Left ventricle myocardium inferior (tissue), 1 donor: ENCODE measurements at regions not wholly inside any gene's neighbourhood (a gene's known extent, or its start where the extent isn't known, plus 50 kb on each side); places are given as distances from the start of the nearest gene placed in this dataset.

Experiments used
- DNase-seq: peaks from one replicate; pipeline ENCODE4 v3.0.0-alpha.2; 2020
- H3K27ac ChIP-seq: fragments of 200-600 bp; replicated peaks from 2 replicates; pipeline ENCODE4 v1.8.0; 2021
- H3K27me3 ChIP-seq: fragments of 200-600 bp; 2 replicates; pipeline ENCODE4 v1.8.0; 2021; ENCODE audit warnings: low read depth
- H3K36me3 ChIP-seq: fragments of 200-600 bp; 2 replicates; pipeline ENCODE4 v1.8.0; 2021
- H3K4me1 ChIP-seq: fragments of 200-600 bp; 2 replicates; pipeline ENCODE4 v1.8.0; 2021
- H3K4me3 ChIP-seq: fragments of 200-600 bp; 2 replicates; pipeline ENCODE4 v1.8.0; 2021; ENCODE audit warnings: mild to moderate bottlenecking, moderate library complexity
- H3K9me3 ChIP-seq: fragments of 200-600 bp; replicated peaks from 2 replicates; pipeline ENCODE4 v1.8.0; 2021
- intact Hi-C: fragments of 100-400 bp; cut with micrococcal nuclease; formaldehyde crosslinking; loops from one replicate; pipeline ENCODE4 v1.11.0; 2022
- TF ChIP-seq, protein P1 (sequence below): fragments of 200-600 bp; IDR thresholded peaks from 2 replicates; pipeline ENCODE4 v1.8.0; 2021; ENCODE audit warnings: antibody characterized with exemption, mild to moderate bottlenecking, borderline replicate concordance
- donor health status: DM: no; HTN: yes; CAD: no; lungs with severe emphysema.

DNA sequence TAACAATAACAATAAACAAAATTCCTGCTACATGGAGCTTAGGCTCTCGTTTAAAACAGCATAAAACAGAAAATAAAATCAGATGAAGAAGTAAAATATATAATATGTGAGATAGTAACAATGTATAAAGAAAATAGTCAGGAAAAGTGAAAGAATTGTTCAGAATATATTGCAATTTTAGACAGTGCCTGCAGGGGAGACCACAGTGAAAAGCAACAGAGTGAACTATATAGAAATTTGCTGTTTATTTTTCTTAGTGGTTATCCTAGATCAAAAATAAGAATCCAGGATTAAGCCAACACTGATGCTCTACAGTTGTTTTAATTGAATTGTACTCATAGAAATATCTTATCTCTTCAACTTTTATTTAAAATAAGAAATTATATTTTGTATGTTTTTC is 1639.0 kb upstream of the B3GALT2 start:
- H3K36me3 ChIP-seq = no peaks in the 10 kb centered on the region
- intact Hi-C loops = no loop called here
- no peak overlapping the region for H3K27ac ChIP-seq
- H3K9me3 ChIP-seq = no peaks in the 10 kb centered on the region
- no peak for DNase-seq
- H3K4me1 ChIP-seq = no peaks in the 10 kb centered on the region
- TF ChIP-seq, protein P1, sequence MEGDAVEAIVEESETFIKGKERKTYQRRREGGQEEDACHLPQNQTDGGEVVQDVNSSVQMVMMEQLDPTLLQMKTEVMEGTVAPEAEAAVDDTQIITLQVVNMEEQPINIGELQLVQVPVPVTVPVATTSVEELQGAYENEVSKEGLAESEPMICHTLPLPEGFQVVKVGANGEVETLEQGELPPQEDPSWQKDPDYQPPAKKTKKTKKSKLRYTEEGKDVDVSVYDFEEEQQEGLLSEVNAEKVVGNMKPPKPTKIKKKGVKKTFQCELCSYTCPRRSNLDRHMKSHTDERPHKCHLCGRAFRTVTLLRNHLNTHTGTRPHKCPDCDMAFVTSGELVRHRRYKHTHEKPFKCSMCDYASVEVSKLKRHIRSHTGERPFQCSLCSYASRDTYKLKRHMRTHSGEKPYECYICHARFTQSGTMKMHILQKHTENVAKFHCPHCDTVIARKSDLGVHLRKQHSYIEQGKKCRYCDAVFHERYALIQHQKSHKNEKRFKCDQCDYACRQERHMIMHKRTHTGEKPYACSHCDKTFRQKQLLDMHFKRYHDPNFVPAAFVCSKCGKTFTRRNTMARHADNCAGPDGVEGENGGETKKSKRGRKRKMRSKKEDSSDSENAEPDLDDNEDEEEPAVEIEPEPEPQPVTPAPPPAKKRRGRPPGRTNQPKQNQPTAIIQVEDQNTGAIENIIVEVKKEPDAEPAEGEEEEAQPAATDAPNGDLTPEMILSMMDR = no peak
- no peak overlapping the region for H3K4me3 ChIP-seq
- no peaks in the 10 kb centered on the region for H3K27me3 ChIP-seq

DNA sequence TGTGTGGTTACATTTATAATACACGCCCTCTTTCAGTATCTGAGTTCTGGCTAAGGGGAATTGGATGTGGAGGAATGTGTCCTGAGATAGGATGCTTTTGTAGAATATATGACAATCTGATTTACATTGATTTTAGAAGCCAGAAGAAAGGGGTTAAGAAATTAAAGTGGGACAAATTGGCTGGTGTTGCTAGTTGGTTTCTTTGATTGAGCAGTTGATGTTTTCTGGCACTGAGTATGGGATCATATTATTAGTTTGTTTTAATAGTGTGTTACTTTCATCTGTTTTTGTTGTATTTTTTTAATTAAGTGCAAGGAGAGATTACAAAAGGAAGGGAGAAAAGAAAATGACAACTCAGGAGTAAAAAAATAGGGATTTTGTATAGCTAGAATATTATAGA is 1634.7 kb upstream of the B3GALT2 start:
- no peak overlapping the region for H3K27ac ChIP-seq
- no peaks in the 10 kb centered on the region for H3K27me3 ChIP-seq
- H3K9me3 ChIP-seq = no peaks in the 10 kb centered on the region
- no peaks in the 10 kb centered on the region for H3K36me3 ChIP-seq
- TF ChIP-seq, protein P1 = no peak
- no peaks in the 10 kb centered on the region for H3K4me1 ChIP-seq
- intact Hi-C loops = no loop called here
- DNase-seq = no peak
- no peak overlapping the region for H3K4me3 ChIP-seq

DNA sequence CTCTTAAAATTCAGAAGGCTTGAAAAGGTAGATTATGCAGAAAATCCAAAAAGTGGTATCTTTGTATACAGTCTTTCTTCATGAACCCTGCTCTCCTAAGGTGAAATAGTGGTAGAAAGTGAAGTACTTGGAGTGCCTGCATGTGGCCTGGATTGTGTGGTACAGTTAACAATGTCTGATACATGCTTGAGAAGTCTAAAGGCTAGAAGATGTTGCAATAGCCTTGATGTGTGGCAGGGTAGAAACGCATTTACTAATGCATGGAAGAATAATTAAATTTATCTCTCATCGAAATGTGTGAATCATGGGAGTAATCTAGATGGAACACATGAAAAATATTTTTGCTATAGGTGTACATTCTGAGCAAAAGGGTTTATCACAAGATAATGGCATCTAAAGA is 1632.3 kb upstream of the B3GALT2 start:
- Histone ChIP-seq H3K4me1 (no peaks in the 10 kb centered on the region), H3K36me3 (no peaks in the 10 kb centered on the region), H3K27ac (no peak overlapping the region), H3K4me3 (no peak overlapping the region), H3K9me3 (no peaks in the 10 kb centered on the region), H3K27me3 (no peaks in the 10 kb centered on the region)
- intact Hi-C loops = no loop called here
- TF ChIP-seq, protein P1 = no peak
- no peak for DNase-seq

DNA sequence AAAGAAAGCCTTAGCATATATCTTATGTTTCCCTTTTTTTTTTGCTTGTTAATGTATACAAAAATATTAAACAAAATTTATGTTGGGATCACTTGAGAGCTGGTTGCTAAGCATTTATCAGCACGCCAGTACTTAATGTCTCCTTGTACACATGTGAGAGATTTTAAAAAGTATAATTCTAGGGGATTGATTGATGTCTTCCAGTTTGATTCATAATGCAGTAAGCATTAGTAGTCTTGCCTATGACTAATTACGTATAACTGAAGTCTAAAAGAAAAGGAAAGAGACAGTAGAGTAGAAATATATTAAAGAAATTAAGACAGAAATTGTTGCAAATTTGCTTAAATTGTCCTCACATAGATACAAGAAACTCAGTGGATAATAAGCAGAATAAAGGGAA is 1630.4 kb upstream of the B3GALT2 start:
- no peaks in the 10 kb centered on the region for H3K27me3 ChIP-seq
- no peaks in the 10 kb centered on the region for H3K36me3 ChIP-seq
- no peaks in the 10 kb centered on the region for H3K4me1 ChIP-seq
- H3K9me3 ChIP-seq = no peaks in the 10 kb centered on the region
- H3K4me3 ChIP-seq = no peak overlapping the region
- TF ChIP-seq, protein P1 = no peak
- intact Hi-C loops = no loop called here
- DNase-seq = no peak
- H3K27ac ChIP-seq = no peak overlapping the region

DNA sequence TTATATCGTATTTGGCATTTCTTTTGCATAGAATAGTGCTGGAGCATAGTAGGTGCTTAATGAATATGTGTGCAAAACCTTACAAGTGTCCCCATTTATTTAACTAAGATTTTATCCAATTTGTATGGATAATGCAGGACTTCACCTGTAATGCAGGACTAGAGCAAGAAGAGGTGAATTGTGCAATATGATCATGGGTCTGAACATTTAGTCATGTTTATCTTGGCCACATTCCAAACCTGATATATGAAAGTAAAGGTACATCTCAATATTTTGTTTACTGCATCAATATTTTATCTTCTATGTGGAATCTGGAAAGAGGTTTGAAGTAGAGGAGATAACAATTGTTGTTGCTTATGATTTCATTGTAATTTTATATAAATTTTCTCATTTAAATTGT is 1626.7 kb upstream of the B3GALT2 start:
- H3K9me3 ChIP-seq = no peaks in the 10 kb centered on the region
- no peak overlapping the region for H3K27ac ChIP-seq
- H3K4me3 ChIP-seq = no peak overlapping the region
- no peaks in the 10 kb centered on the region for H3K36me3 ChIP-seq
- intact Hi-C loops = no loop called here
- H3K4me1 ChIP-seq = peaks cover 12% of the 10 kb centered on the region
- H3K27me3 ChIP-seq = no peaks in the 10 kb centered on the region
- TF ChIP-seq, protein P1 = no peak
- DNase-seq = no peak

DNA sequence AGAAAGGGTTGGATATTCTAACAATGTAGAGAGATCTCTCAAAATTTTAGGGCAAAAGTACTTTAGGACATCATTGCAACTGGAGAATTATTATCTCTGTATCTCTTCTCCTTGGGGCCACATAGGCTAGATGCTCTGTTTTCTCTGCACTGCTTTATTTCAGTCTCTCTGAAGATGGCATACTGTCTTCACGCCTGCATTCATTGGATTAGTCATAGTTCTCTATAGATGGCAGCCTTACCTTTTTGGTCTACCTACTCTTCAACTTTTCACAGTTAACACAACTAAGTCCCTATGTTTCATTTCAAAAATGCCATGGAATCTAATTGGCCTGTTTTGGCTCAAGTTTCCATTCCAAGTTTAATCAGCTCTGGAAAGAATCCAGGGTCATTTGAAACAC is 1623.3 kb upstream of the B3GALT2 start:
- H3K9me3 ChIP-seq = no peaks in the 10 kb centered on the region
- H3K4me3 ChIP-seq = no peak overlapping the region
- H3K27me3 ChIP-seq = no peaks in the 10 kb centered on the region
- TF ChIP-seq, protein P1 = no peak
- DNase-seq = no peak
- H3K27ac ChIP-seq = no peak overlapping the region
- H3K4me1 ChIP-seq = peaks cover 12% of the 10 kb centered on the region
- intact Hi-C loops = no loop called here
- no peaks in the 10 kb centered on the region for H3K36me3 ChIP-seq
